22Rv1 (cell line): ENCODE measurements at regions not wholly inside any gene's neighbourhood (a gene's known extent, or its start where the extent isn't known, plus 50 kb on each side); places are given as distances from the start of the nearest gene placed in this dataset.

Source experiments
- ZFX ChIP-seq: fragments of 450-650 bp; IDR thresholded peaks from 2 replicates; pipeline ENCODE4 v1.6.1; 2017; ENCODE audit warnings: antibody characterized with exemption, borderline replicate concordance
- TF ChIP-seq, protein P1 (sequence below): fragments of 450-650 bp; IDR thresholded peaks from 2 replicates; pipeline ENCODE4 v1.5.1; 2017; ENCODE audit warnings: mild to moderate bottlenecking

DNA sequence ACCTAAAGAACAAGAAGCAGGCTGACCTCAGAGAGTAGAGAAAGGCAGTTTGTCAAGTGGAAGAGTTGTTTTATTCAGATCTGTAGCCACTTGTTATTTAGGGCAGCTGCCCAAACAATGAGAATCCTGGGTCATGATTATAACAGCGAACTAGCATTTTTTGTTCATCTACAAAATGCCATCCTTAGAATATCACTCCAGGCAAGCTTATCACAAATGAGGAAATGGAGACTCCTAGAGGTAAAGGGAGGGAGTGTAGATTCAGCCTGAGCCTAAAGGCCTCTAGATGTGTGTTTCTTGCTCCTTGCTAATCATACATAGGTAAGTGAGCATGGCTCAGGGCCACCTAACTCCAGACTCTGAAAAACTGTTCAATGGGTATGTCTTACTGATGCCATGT lies 126.1 kb downstream of the HNMT start:
- TF ChIP-seq, protein P1, sequence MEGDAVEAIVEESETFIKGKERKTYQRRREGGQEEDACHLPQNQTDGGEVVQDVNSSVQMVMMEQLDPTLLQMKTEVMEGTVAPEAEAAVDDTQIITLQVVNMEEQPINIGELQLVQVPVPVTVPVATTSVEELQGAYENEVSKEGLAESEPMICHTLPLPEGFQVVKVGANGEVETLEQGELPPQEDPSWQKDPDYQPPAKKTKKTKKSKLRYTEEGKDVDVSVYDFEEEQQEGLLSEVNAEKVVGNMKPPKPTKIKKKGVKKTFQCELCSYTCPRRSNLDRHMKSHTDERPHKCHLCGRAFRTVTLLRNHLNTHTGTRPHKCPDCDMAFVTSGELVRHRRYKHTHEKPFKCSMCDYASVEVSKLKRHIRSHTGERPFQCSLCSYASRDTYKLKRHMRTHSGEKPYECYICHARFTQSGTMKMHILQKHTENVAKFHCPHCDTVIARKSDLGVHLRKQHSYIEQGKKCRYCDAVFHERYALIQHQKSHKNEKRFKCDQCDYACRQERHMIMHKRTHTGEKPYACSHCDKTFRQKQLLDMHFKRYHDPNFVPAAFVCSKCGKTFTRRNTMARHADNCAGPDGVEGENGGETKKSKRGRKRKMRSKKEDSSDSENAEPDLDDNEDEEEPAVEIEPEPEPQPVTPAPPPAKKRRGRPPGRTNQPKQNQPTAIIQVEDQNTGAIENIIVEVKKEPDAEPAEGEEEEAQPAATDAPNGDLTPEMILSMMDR: peak; percentile 35
- no peak for TF ChIP-seq ZFX
